HCT116 (cell line): ENCODE measurements at regions not wholly inside any gene's neighbourhood (a gene's known extent, or its start where the extent isn't known, plus 50 kb on each side); places are given as distances from the start of the nearest gene placed in this dataset.

Experiments
- ATAC-seq: fragments of 200-7000 bp; cut with Tn5 transposase; 2 replicates; pipeline ENCODE4 v1.9.1; 2020; ENCODE audit warnings: mild to moderate bottlenecking, moderate library complexity
- BruUV-seq: library from RNA; stranded (reverse); fragments of 400-500 nt; replicated peaks from 2 replicates; lab custom pipeline; 2021; lab: Mats Ljungman, UMichigan
- CTCF ChIA-PET: fragments of 300-600 bp; sonication (Branson Sonifier 250); formaldehyde crosslinking; loops from one replicate; lab custom pipeline; 2021; ENCODE audit warnings: antibody characterized with exemption; lab: Charles Lee
- POLR2A ChIA-PET: fragments of 300-600, 350-600 bp; sonication (Branson Sonifier 250); formaldehyde crosslinking; loops from one replicate; lab custom pipeline; 2021; ENCODE audit warnings: antibody characterized with exemption; lab: Charles Lee
- RAD21 ChIA-PET, 2 experiments: fragments of 300-600 bp; sonication (Branson Sonifier 250); formaldehyde crosslinking; loops; one replicate each; lab custom pipeline; 2023; ENCODE audit warnings: low total read pairs in 2 of 2; ENCODE audit not compliant: uncharacterized antibody in 2 of 2, unreplicated experiment in 2 of 2, low non-redundant PET in 1 of 2; lab: Charles Lee
- DNase-seq: peaks from one replicate; pipeline ENCODE4 v3.0.0-alpha.2; 2010; ENCODE audit warnings: low read depth, low spot score
- H2AFZ ChIP-seq: fragments of 200-600 bp; shearing (Covaris generic), sonication (generic); 2 replicates; pipeline ENCODE4 v1.6.1; 2017; ENCODE audit warnings: low read depth, mixed run types, mixed read lengths, antibody characterized with exemption, low read length; ENCODE audit not compliant: poor library complexity, severe bottlenecking
- H3K27ac ChIP-seq: 2 replicates; pipeline ENCODE4 v1.5.1; 2012; ENCODE audit warnings: low read depth, low read length
- H3K27me3 ChIP-seq: fragments of 200-600 bp; sonication (generic); 2 replicates; pipeline ENCODE4 v1.6.1; 2016; ENCODE audit warnings: mixed run types, low read length, mixed read lengths; ENCODE audit not compliant: insufficient read depth
- H3K36me3 ChIP-seq, 2 experiments: fragments of 200-500 bp in 1 of 2; fragments of 200-600 bp in 1 of 2; sonication (Bioruptor generic) in 1 of 2; sonication (generic) in 1 of 2; 2 replicates each; pipeline versions ENCODE4 v1.5.1 to v1.6.1; 2014 to 2016; ENCODE audit warnings: low read length in 2 of 2, inconsistent platforms in 1 of 2, mixed read lengths in 1 of 2, mixed run types in 1 of 2; ENCODE audit not compliant: insufficient read depth in 2 of 2, control insufficient read depth in 1 of 2
- H3K4me1 ChIP-seq, 2 experiments: fragments of 200-600 bp in 1 of 2; sonication (generic) in 1 of 2; 2 replicates each; pipeline versions ENCODE4 v1.5.1 to v1.6.1; 2012 to 2017; ENCODE audit warnings: low read length in 2 of 2, inconsistent platforms in 1 of 2, mild to moderate bottlenecking in 1 of 2, mixed read lengths in 1 of 2, mixed run types in 1 of 2, moderate library complexity in 1 of 2; ENCODE audit not compliant: insufficient read depth in 2 of 2, control insufficient read depth in 1 of 2
- H3K4me2 ChIP-seq: fragments of 200-600 bp; sonication (generic); 2 replicates; pipeline ENCODE4 v1.6.1; 2017; ENCODE audit warnings: mixed run types, low read length, mixed read lengths
- H3K4me3 ChIP-seq, 2 experiments: fragments of 200-600 bp in 1 of 2; sonication (generic) in 1 of 2; replicated peaks in 1 of 2; 2 replicates each; pipeline ENCODE4 v1.5.1; 2011 to 2016; ENCODE audit warnings: low read length in 2 of 2, control low read depth in 1 of 2, low read depth in 1 of 2, mild to moderate bottlenecking in 1 of 2, mixed read lengths in 1 of 2, mixed run types in 1 of 2
- H3K79me2 ChIP-seq: fragments of 200-600 bp; sonication (generic); 2 replicates; pipeline ENCODE4 v1.6.1; 2017; ENCODE audit warnings: mild to moderate bottlenecking, mixed run types, low read length, moderate library complexity, mixed read lengths; ENCODE audit not compliant: insufficient read depth
- H3K9ac ChIP-seq: fragments of 200-600 bp; sonication (generic); 2 replicates; pipeline ENCODE4 v1.6.1; 2016; ENCODE audit warnings: low read length, mixed read lengths
- H3K9me2 ChIP-seq: fragments of 200-600 bp; sonication (generic), shearing (Covaris generic); 2 replicates; pipeline ENCODE4 v1.6.1; 2017; ENCODE audit warnings: mixed run types, mild to moderate bottlenecking, moderate library complexity; ENCODE audit not compliant: insufficient read depth
- H3K9me3 ChIP-seq, 2 experiments: fragments of 200-500 bp in 1 of 2; fragments of 200-600 bp in 1 of 2; sonication (Bioruptor generic) in 1 of 2; sonication (generic) in 1 of 2; 2 replicates each; pipeline ENCODE4 v1.6.1; 2014 to 2017; ENCODE audit warnings: low read length in 2 of 2, mixed read lengths in 2 of 2, inconsistent platforms in 1 of 2, low read depth in 1 of 2, mild to moderate bottlenecking in 1 of 2, mixed run types in 1 of 2, moderate library complexity in 1 of 2; ENCODE audit not compliant: control insufficient read depth in 1 of 2, insufficient read depth in 1 of 2
- H4K20me1 ChIP-seq: fragments of 200-600 bp; sonication (generic), shearing (Covaris generic); 2 replicates; pipeline ENCODE4 v1.6.1; 2017; ENCODE audit warnings: mixed run types, mild to moderate bottlenecking, moderate library complexity; ENCODE audit not compliant: insufficient read depth
- CEBPB ChIP-seq: IDR thresholded peaks from 2 replicates; pipeline ENCODE4 v1.6.1; 2012; ENCODE audit warnings: low read depth
- CTCF ChIP-seq, 3 experiments: fragments of 200-600 bp in 1 of 3; sonication (generic) in 1 of 3; IDR thresholded peaks in 2 of 3; conservative IDR thresholded peaks in 1 of 3; 2 replicates each; pipeline ENCODE4 v1.5.1; 2012 to 2017; ENCODE audit warnings: low read depth in 2 of 3, low read length in 2 of 3, antibody characterized with exemption in 1 of 3, borderline replicate concordance in 1 of 3, control low read depth in 1 of 3, mild to moderate bottlenecking in 1 of 3, mixed read lengths in 1 of 3, mixed run types in 1 of 3, moderate library complexity in 1 of 3; ENCODE audit not compliant: insufficient read depth in 1 of 3
- ELF1 ChIP-seq: IDR thresholded peaks from 2 replicates; pipeline ENCODE4 v1.6.1; 2012; ENCODE audit warnings: low read depth, borderline replicate concordance
- EZH2 ChIP-seq: fragments of 200-600 bp; sonication (generic); IDR thresholded peaks from 2 replicates; pipeline ENCODE4 v1.6.1; 2017; ENCODE audit warnings: antibody characterized with exemption, mixed run types
- EZH2phosphoT487 ChIP-seq: fragments of 200-600 bp; IDR thresholded peaks from 2 replicates; pipeline ENCODE4 v1.6.1; 2018; ENCODE audit warnings: antibody characterized with exemption, borderline replicate concordance
- FOSL1 ChIP-seq: IDR thresholded peaks from 2 replicates; pipeline ENCODE4 v1.6.1; 2012; ENCODE audit warnings: low read depth
- JUND ChIP-seq: IDR thresholded peaks from 2 replicates; pipeline ENCODE4 v1.6.1; 2012
- MAX ChIP-seq: IDR thresholded peaks from 2 replicates; pipeline ENCODE4 v1.6.1; 2012
- POLR2AphosphoS5 ChIP-seq: IDR thresholded peaks from 2 replicates; pipeline ENCODE4 v1.6.1; 2011; ENCODE audit warnings: mild to moderate bottlenecking, low read depth, low read length, moderate library complexity
- RAD21 ChIP-seq: IDR thresholded peaks from 2 replicates; pipeline ENCODE4 v1.6.1; 2012; ENCODE audit warnings: low read depth, mild to moderate bottlenecking
- REST ChIP-seq: IDR thresholded peaks from 2 replicates; pipeline ENCODE4 v1.6.1; 2012; ENCODE audit warnings: low read depth
- SP1 ChIP-seq: IDR thresholded peaks from 2 replicates; pipeline ENCODE4 v1.6.1; 2012; ENCODE audit warnings: low read depth
- SRF ChIP-seq: IDR thresholded peaks from 2 replicates; pipeline ENCODE4 v1.6.1; 2012; ENCODE audit warnings: low read depth
- YY1 ChIP-seq: IDR thresholded peaks from 2 replicates; pipeline ENCODE4 v1.6.1; 2011; ENCODE audit warnings: low read length, low read depth, moderate library complexity, mild to moderate bottlenecking; ENCODE audit not compliant: insufficient replicate concordance; ENCODE audit errors: extremely low read depth
- ZFX ChIP-seq: fragments of 450-650 bp; IDR thresholded peaks from 2 replicates; pipeline ENCODE4 v1.6.1; 2017
- ZNF274 ChIP-seq: fragments of 200-500 bp; sonication (Bioruptor generic); IDR thresholded peaks from 2 replicates; pipeline ENCODE4 v1.6.1; 2014; ENCODE audit warnings: mild to moderate bottlenecking, low read depth, low read length, inconsistent platforms
- intact Hi-C: fragments of 100-400 bp; cut with micrococcal nuclease; formaldehyde crosslinking; loops from 2 replicates; pipeline ENCODE4 v1.10.0; 2022
- TF ChIP-seq, protein P1 (sequence below): IDR thresholded peaks from 2 replicates; pipeline ENCODE4 v1.6.1; 2011; ENCODE audit warnings: mild to moderate bottlenecking, low read length, moderate library complexity; ENCODE audit not compliant: insufficient replicate concordance; ENCODE audit errors: extremely low read depth

GRCh38 chr5:45893309-45893708, 197.1 kb upstream of the HCN1 start:
- H3K36me3 ChIP-seq, result no peaks in the 10 kb centered on the region
- H3K9me3 ChIP-seq, result peaks cover 3 to 11% of the 10 kb centered on the region in 2 experiments; a peak in 2 of 4 replicates
- ChIA-PET POLR2A (no interaction called here), CTCF (no interaction called here), RAD21 (no interaction called here)
- ATAC-seq, result no peak
- no peak overlapping the region for H3K9ac ChIP-seq
- H3K9me2 ChIP-seq, result no peaks in the 10 kb centered on the region
- no peak overlapping the region for H3K4me2 ChIP-seq
- no peaks in the 10 kb centered on the region for H3K27me3 ChIP-seq
- no peak overlapping the region for H2AFZ ChIP-seq
- DNase-seq, result no peak
- H3K79me2 ChIP-seq, result no peaks in the 10 kb centered on the region
- no peaks in the 10 kb centered on the region for H3K4me1 ChIP-seq
- intact Hi-C loops, result no loop called here
- H4K20me1 ChIP-seq, result no peaks in the 10 kb centered on the region
- H3K4me3 ChIP-seq, result no peak overlapping the region
- no peak overlapping the region for H3K27ac ChIP-seq
- no TSS peak for BruUV-seq
- TF ChIP-seq EZH2, result no peak
- TF ChIP-seq, protein P1, sequence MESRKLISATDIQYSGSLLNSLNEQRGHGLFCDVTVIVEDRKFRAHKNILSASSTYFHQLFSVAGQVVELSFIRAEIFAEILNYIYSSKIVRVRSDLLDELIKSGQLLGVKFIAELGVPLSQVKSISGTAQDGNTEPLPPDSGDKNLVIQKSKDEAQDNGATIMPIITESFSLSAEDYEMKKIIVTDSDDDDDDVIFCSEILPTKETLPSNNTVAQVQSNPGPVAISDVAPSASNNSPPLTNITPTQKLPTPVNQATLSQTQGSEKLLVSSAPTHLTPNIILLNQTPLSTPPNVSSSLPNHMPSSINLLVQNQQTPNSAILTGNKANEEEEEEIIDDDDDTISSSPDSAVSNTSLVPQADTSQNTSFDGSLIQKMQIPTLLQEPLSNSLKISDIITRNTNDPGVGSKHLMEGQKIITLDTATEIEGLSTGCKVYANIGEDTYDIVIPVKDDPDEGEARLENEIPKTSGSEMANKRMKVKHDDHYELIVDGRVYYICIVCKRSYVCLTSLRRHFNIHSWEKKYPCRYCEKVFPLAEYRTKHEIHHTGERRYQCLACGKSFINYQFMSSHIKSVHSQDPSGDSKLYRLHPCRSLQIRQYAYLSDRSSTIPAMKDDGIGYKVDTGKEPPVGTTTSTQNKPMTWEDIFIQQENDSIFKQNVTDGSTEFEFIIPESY, result no peak
- no peak for TF ChIP-seq MAX
- no peak for TF ChIP-seq EZH2phosphoT487
- TF ChIP-seq SRF, result no peak
- no peak for TF ChIP-seq FOSL1
- no peak for TF ChIP-seq CTCF (IDR thresholded peaks at IDR 0.05 in 2 of 3, conservative IDR thresholded peaks at IDR 0.05 in 1 of 3; ENCODE audit: borderline replicate concordance in 1 of 3, insufficient read depth in 1 of 3, low read depth in 2 of 3, low read length in 2 of 3)
- TF ChIP-seq YY1, result no peak
- TF ChIP-seq ZFX, result no peak
- TF ChIP-seq REST, result no peak
- TF ChIP-seq ZNF274, result no peak
- no peak for TF ChIP-seq POLR2AphosphoS5
- TF ChIP-seq JUND, result no peak
- no peak for TF ChIP-seq CEBPB
- TF ChIP-seq ELF1, result no peak
- TF ChIP-seq RAD21, result no peak
- no peak for TF ChIP-seq SP1
- TF ChIP-seq, all 23 proteins: peak for 0
